ENCODE measurements at regions not wholly inside any gene's neighbourhood (a gene's known extent, or its start where the extent isn't known, plus 50 kb on each side); places are given as distances from the start of the nearest gene placed in this dataset.

DNA sequence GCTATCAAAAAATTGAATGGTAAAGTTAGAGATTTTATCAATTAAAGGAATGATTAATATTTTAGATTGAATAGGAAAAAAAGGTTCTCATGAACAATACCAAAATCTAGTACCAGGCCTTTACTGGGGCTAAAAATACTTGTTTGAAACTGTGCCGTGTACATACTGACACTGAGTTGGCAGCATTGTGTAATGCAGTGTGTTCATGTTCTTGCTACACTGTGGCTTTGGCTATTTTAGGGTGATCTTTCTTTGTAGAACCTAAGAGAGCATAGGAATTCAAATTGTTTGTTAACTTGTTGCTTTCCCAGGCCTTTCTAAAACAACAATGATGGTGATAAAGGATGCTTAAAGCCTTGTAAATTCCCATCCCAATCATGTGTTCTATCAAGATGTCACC, 80.9 kb downstream of the KIF4B start:
- no peak overlapping the region for H3K4me3 Mint-ChIP-seq

GRCh38 chr5:155097995-155098394, 84.4 kb downstream of the KIF4B start:
- no peaks in the 10 kb centered on the region for H3K36me3 Mint-ChIP-seq (ENCODE audit: low read depth)
- no peak for ATAC-seq (replicated peaks)
- no peaks in the 10 kb centered on the region for H3K4me1 Mint-ChIP-seq
- H3K9me3 Mint-ChIP-seq = peaks cover 5% of the 10 kb centered on the region
- H3K27ac Mint-ChIP-seq = no peak overlapping the region
- H3K4me3 Mint-ChIP-seq = no peak overlapping the region
- H3K27me3 Mint-ChIP-seq = peaks cover 28% of the 10 kb centered on the region

More for the DNA sequence above, 80.9 kb downstream of the KIF4B start:
- Mint-ChIP-seq H3K27me3 (peaks cover 30% of the 10 kb centered on the region), H3K27ac (no peak overlapping the region), H3K9me3 (peaks cover 9% of the 10 kb centered on the region), H3K4me1 (no peaks in the 10 kb centered on the region), H3K36me3 (ENCODE audit: low read depth) (no peaks in the 10 kb centered on the region)
- ATAC-seq (replicated peaks) = no peak

DNA sequence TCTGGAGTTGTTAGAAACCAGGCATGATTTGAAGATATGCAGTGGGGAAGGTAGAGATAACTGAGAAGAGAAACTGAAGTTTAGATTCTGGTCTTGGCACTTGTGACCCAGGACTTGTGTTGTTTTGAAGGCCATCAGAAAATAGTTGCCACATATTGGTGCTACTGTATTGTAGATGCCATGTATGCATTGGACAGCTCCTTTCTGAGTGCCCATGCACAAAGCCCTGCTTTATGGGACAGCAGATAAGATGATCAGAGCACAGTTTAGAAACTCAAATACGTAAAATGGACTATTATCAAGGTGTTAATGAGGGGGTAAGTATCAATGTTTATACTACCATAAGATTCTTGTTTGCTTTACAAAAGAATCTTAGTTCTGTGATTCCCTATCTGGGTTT, 84.9 kb downstream of the KIF4B start:
- Mint-ChIP-seq H3K36me3 (ENCODE audit: low read depth) (no peaks in the 10 kb centered on the region), H3K27me3 (peaks cover 29% of the 10 kb centered on the region), H3K9me3 (peaks cover 5% of the 10 kb centered on the region), H3K4me3 (no peak overlapping the region), H3K4me1 (no peaks in the 10 kb centered on the region), H3K27ac (no peak overlapping the region)
- no peak for ATAC-seq (replicated peaks)

DNA sequence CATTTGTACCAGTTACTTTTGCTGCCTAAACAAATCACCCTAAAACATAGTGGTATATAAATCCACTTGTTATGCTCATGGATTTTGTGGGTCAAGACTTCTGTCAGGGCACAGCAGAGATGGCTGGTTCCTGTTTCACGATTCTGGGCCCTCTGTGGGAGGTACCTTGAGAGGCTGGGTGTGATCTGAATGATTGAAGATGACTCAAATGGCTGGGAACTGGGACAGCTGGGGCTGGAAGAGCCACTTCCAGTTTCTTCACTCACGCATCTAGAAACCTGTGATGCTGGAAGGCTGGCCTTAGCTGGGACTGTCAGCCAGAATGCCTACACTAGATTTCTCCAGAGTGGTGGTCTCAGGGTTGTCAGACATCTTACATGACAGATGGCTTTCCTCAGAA, 88.1 kb downstream of the KIF4B start:
- H3K27ac Mint-ChIP-seq = no peak overlapping the region
- no peaks in the 10 kb centered on the region for H3K9me3 Mint-ChIP-seq
- no peaks in the 10 kb centered on the region for H3K36me3 Mint-ChIP-seq (ENCODE audit: low read depth)
- peaks cover 32% of the 10 kb centered on the region for H3K27me3 Mint-ChIP-seq
- no peaks in the 10 kb centered on the region for H3K4me1 Mint-ChIP-seq
- ATAC-seq (replicated peaks) = no peak
- no peak overlapping the region for H3K4me3 Mint-ChIP-seq

DNA sequence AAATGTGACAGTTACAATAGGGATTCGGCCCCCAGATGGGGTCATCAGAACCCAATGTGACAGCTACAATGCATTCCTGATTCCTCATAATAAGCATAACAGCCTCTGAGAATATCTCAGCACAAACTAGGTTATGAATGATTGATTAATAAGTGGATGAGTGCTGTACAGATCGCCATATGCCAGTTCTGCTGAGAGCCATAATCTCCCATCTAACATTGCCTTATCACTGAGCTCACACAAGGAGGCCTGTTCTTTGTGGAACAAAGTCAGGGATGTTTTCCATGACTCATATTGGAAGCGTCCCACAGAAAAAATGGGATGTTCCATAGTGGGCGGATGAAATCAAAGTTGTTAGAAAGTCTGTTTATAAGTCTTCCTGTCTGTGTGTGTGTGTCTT, 89.6 kb downstream of the KIF4B start:
- no peak overlapping the region for H3K4me3 Mint-ChIP-seq
- H3K9me3 Mint-ChIP-seq = no peaks in the 10 kb centered on the region
- H3K27ac Mint-ChIP-seq = no peak overlapping the region
- ATAC-seq (replicated peaks) = no peak
- H3K36me3 Mint-ChIP-seq (ENCODE audit: low read depth) = no peaks in the 10 kb centered on the region
- H3K27me3 Mint-ChIP-seq = peaks cover 27% of the 10 kb centered on the region
- H3K4me1 Mint-ChIP-seq = no peaks in the 10 kb centered on the region

GRCh38 chr5:155104441-155104840, 90.9 kb downstream of the KIF4B start:
- no peaks in the 10 kb centered on the region for H3K36me3 Mint-ChIP-seq (ENCODE audit: low read depth)
- H3K27ac Mint-ChIP-seq = no peak overlapping the region
- H3K4me1 Mint-ChIP-seq = no peaks in the 10 kb centered on the region
- ATAC-seq (replicated peaks) = no peak
- no peaks in the 10 kb centered on the region for H3K9me3 Mint-ChIP-seq
- H3K27me3 Mint-ChIP-seq = peaks cover 23% of the 10 kb centered on the region
- H3K4me3 Mint-ChIP-seq = no peak overlapping the region

GRCh38 chr5:155106221-155106620, 92.7 kb downstream of the KIF4B start:
- H3K27me3 Mint-ChIP-seq = peaks cover 17% of the 10 kb centered on the region
- no peak for ATAC-seq (replicated peaks)
- H3K27ac Mint-ChIP-seq = no peak overlapping the region
- H3K4me1 Mint-ChIP-seq = no peaks in the 10 kb centered on the region
- H3K9me3 Mint-ChIP-seq = no peaks in the 10 kb centered on the region
- no peaks in the 10 kb centered on the region for H3K36me3 Mint-ChIP-seq (ENCODE audit: low read depth)
- no peak overlapping the region for H3K4me3 Mint-ChIP-seq

DNA sequence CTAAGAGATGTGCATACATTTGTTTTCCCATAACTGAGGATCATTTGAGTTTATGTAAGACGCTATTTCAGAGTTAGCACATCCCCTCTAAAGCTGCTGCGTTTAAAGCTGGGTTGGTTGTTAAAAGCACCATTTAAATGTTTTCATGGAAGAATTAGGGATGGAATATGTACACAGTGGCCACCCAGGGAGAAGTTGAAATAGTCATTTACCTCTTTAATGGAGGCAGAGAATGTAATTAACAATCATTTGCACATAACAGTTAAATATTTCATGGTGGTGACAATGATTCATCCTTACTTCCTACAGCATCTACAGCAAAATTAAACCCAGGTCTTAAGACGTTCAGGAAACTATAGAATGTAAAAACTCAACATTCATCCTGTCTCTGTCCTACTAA, 100.3 kb downstream of the KIF4B start:
- no peak for ATAC-seq (replicated peaks)
- Mint-ChIP-seq H3K27me3 (no peaks in the 10 kb centered on the region), H3K4me3 (no peak overlapping the region), H3K4me1 (no peaks in the 10 kb centered on the region), H3K9me3 (no peaks in the 10 kb centered on the region), H3K27ac (no peak overlapping the region), H3K36me3 (ENCODE audit: low read depth) (no peaks in the 10 kb centered on the region)

DNA sequence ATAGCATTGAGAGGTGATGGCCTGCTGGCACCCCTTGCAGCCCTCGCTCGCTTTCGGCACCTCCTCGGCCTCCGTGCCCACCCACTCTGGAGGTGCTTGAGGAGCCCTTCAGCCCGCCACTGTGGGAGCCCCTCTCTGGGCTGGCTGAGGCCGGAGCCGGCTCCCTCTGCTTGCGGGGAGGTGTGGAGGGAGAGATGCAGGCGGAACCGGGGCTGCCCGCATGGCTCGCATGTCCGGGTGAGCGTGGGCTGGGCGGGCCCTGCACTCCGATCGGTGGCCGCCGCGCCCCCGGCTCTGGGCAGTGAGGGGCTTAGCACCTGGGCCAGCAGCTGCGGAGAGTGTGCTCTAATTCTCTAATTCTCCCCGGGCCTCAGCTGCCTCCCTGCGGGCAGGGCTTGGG, 101.1 kb downstream of the KIF4B start:
- Mint-ChIP-seq H3K27me3 (no peaks in the 10 kb centered on the region), H3K27ac (no peak overlapping the region), H3K36me3 (ENCODE audit: low read depth) (no peaks in the 10 kb centered on the region), H3K9me3 (no peaks in the 10 kb centered on the region), H3K4me3 (no peak overlapping the region), H3K4me1 (no peaks in the 10 kb centered on the region)
- ATAC-seq (replicated peaks) = no peak

DNA sequence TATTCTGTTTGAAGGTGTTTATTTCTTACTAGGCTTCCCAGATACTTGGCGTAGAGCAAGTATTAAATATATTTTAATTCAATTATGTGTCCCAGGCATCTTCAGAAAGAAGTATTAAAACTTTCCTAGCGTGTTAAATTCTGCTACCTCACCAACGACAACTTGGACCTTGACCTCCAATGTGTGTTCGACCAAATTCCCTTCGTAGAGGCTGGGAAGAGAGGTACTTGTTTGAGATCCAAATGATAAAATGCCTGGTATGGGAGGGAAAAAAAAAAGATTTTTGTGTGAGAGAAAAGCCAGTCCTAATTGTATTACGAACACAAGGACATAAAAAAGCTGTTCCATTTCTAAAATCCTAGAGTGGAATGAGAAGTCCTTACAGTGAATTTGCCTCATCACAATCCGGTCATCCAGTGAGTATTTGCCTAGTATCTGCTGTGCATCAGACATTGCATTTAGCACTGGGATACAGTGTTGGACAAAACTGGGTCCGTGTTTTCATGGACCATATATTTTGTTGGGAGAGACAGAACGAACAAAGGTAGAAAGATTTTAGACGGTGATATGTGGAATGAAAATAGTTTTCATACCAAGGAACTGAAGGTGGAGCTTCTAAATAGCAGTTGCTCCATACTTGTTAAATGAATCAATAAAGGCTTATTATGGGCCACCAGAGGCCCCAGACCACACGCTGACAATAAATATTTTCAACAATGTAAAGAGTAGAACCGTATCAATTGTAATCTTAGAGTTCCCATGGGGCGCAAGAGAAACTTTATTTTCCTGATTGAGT, 103.1 kb downstream of the KIF4B start:
- no peak for ATAC-seq (replicated peaks)
- Mint-ChIP-seq H3K4me3 (no peak overlapping the region), H3K9me3 (no peaks in the 10 kb centered on the region), H3K4me1 (no peaks in the 10 kb centered on the region), H3K27me3 (no peaks in the 10 kb centered on the region), H3K27ac (no peak overlapping the region), H3K36me3 (ENCODE audit: low read depth) (no peaks in the 10 kb centered on the region)

GRCh38 chr5:155125551-155126095, 112.1 kb downstream of the KIF4B start:
- Mint-ChIP-seq H3K27ac (no peak overlapping the region), H3K27me3 (peaks cover 17% of the 10 kb centered on the region), H3K4me3 (no peak overlapping the region), H3K36me3 (ENCODE audit: low read depth) (no peaks in the 10 kb centered on the region), H3K4me1 (no peaks in the 10 kb centered on the region), H3K9me3 (no peaks in the 10 kb centered on the region)
- no peak for ATAC-seq (replicated peaks)

GRCh38 chr5:155126573-155126972, 113.0 kb downstream of the KIF4B start:
- Mint-ChIP-seq H3K4me1 (no peaks in the 10 kb centered on the region), H3K4me3 (no peak overlapping the region), H3K36me3 (ENCODE audit: low read depth) (no peaks in the 10 kb centered on the region), H3K27me3 (peaks cover 17% of the 10 kb centered on the region), H3K9me3 (no peaks in the 10 kb centered on the region), H3K27ac (no peak overlapping the region)
- ATAC-seq (replicated peaks) = no peak

DNA sequence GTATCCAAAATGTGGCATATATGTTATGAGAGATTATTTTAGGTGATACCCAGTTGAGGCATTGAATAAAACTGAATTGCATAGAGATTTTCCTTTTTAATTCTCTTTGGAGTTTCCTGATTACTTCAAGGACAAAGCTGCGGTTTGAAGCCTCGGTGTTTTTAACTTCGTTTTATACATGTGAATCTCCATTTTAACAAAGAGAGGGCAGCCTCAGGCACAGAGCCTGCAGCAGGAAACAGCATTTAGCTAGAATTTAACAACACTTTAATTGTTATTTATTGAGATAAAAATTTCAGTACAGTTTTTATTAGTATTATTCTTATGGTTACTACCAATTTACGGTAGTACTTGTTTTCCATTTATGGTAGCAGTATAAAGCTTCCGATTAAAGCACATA, 114.0 kb downstream of the KIF4B start:
- H3K27me3 Mint-ChIP-seq = peaks cover 23% of the 10 kb centered on the region
- ATAC-seq (replicated peaks) = no peak
- no peaks in the 10 kb centered on the region for H3K9me3 Mint-ChIP-seq

GRCh38 chr5:155128786-155129512, 115.4 kb downstream of the KIF4B start:
- Mint-ChIP-seq H3K27me3 (peaks cover 24% of the 10 kb centered on the region), H3K9me3 (no peaks in the 10 kb centered on the region), H3K27ac (no peak overlapping the region), H3K36me3 (ENCODE audit: low read depth) (no peaks in the 10 kb centered on the region), H3K4me3 (no peak overlapping the region), H3K4me1 (no peaks in the 10 kb centered on the region)
- ATAC-seq (replicated peaks) = no peak

More for the DNA sequence above, 114.0 kb downstream of the KIF4B start:
- no peak overlapping the region for H3K27ac Mint-ChIP-seq
- no peak overlapping the region for H3K4me3 Mint-ChIP-seq
- no peaks in the 10 kb centered on the region for H3K36me3 Mint-ChIP-seq (ENCODE audit: low read depth)
- H3K4me1 Mint-ChIP-seq = no peaks in the 10 kb centered on the region

DNA sequence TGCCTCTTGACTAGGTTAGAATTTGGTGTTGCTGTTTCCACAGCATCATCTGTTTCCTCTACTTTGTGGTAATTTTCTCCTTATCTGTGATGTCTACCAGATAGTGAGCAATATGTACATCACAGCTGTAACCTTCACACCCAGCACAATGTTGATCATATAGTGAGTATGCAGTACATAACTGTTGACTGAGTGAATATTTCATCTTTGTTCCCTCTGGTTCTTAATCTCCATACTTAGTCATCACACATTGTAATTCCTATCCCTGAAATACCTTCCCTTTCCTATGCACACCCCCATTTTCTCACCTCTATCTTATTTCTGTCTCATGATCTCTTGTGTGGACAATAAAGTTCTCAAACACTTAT, 115.9 kb downstream of the KIF4B start:
- no peak for ATAC-seq (replicated peaks)
- no peak overlapping the region for H3K27ac Mint-ChIP-seq
- H3K4me3 Mint-ChIP-seq = no peak overlapping the region
- H3K4me1 Mint-ChIP-seq = no peaks in the 10 kb centered on the region
- H3K36me3 Mint-ChIP-seq (ENCODE audit: low read depth) = no peaks in the 10 kb centered on the region
- H3K9me3 Mint-ChIP-seq = no peaks in the 10 kb centered on the region
- peaks cover 26% of the 10 kb centered on the region for H3K27me3 Mint-ChIP-seq

All from activated T-helper 17 cell treated with anti-CD3 and anti-CD28 coated beads, Interleukin-2, amount 50 U/mL, for 72 hours (primary cell).